ENCODE measurements at regions not wholly inside any gene's neighbourhood (a gene's known extent, or its start where the extent isn't known, plus 50 kb on each side); places are given as distances from the start of the nearest gene placed in this dataset.
A peak's percentile ranks its signal among the peaks of the same experiment; 100 is the strongest.

DNA sequence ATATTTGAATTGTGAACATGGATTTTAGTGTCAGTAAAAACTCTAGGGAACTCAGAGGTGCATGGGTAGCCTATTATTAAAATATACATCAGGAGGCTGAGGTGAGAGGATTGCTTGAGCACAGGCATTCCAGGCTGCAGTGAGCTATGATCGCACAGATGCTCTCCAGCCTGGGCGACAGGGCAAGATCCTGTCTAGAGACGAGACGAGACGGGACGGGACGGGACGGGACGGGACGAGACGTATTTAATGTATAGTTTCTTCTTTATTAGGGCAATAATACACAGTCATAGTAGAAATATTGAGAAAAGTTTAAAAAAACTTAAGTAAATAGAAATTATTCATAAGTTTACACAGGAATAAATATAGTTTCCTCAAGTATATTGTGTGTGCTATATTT lies 89.3 kb downstream of the DIPK2A start:
- Mint-ChIP-seq H3K27me3 (ENCODE audit: insufficient read depth, unreplicated experiment) (no peaks in the 10 kb centered on the region), H3K4me1 (ENCODE audit: insufficient read depth, unreplicated experiment) (peaks cover 5% of the 10 kb centered on the region), H3K9me3 (ENCODE audit: unreplicated experiment) (no peaks in the 10 kb centered on the region), H3K4me3 (ENCODE audit: unreplicated experiment) (no peak overlapping the region), H3K36me3 (ENCODE audit: insufficient read depth, unreplicated experiment) (no peaks in the 10 kb centered on the region), H3K27ac (ENCODE audit: low read depth, unreplicated experiment) (no peak overlapping the region)
- TF ChIP-seq, protein P1, sequence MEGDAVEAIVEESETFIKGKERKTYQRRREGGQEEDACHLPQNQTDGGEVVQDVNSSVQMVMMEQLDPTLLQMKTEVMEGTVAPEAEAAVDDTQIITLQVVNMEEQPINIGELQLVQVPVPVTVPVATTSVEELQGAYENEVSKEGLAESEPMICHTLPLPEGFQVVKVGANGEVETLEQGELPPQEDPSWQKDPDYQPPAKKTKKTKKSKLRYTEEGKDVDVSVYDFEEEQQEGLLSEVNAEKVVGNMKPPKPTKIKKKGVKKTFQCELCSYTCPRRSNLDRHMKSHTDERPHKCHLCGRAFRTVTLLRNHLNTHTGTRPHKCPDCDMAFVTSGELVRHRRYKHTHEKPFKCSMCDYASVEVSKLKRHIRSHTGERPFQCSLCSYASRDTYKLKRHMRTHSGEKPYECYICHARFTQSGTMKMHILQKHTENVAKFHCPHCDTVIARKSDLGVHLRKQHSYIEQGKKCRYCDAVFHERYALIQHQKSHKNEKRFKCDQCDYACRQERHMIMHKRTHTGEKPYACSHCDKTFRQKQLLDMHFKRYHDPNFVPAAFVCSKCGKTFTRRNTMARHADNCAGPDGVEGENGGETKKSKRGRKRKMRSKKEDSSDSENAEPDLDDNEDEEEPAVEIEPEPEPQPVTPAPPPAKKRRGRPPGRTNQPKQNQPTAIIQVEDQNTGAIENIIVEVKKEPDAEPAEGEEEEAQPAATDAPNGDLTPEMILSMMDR (IDR thresholded peaks at IDR 0.05; ENCODE audit: unreplicated experiment): no peak
- intact Hi-C loops (cut with micrococcal nuclease): no loop called here
- no TSS peak for BruUV-seq (replicated peaks)
- ChIA-PET POLR2A (interaction anchor here (0.6 kb wide), 1 partner anchor 340 kb away, joined by 3 read pairs; no protein-coding TSS in a partner anchor), CTCF (interaction anchor here (0.8 kb wide), 1 partner anchor 97 kb away, joined by 3 read pairs; no protein-coding TSS in a partner anchor)
- no peak for DNase-seq (ENCODE audit: unreplicated experiment)

DNA sequence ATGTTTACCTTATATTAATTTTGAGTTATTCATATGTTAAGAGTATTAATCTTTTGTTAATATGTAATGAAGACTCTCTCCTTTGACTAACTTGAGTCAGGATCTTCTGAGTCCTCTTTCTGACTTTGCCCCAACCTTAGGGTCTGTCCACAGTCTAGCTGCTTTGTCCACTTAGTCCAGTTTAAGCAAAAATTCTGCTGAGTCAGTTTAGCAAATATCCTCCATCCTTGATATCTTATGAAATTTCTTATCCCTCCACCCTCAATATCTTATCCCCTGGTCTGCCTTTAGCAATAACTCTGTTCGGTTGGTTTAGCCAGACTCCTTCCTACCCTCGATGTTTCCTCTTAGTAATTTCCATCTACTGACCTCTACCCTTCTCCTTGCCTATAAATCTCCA lies 91.7 kb downstream of the DIPK2A start:
- Mint-ChIP-seq H3K27ac (ENCODE audit: low read depth, unreplicated experiment) (no peak overlapping the region), H3K4me3 (ENCODE audit: unreplicated experiment) (no peak overlapping the region), H3K4me1 (ENCODE audit: insufficient read depth, unreplicated experiment) (no peaks in the 10 kb centered on the region), H3K9me3 (ENCODE audit: unreplicated experiment) (peaks cover 13% of the 10 kb centered on the region), H3K27me3 (ENCODE audit: insufficient read depth, unreplicated experiment) (no peaks in the 10 kb centered on the region), H3K36me3 (ENCODE audit: insufficient read depth, unreplicated experiment) (no peaks in the 10 kb centered on the region)
- ChIA-PET POLR2A (no interaction called here), CTCF (interaction anchor here (0.5 kb wide), 1 partner anchor 826 kb away, joined by 3 read pairs; no protein-coding TSS in a partner anchor)
- TF ChIP-seq, protein P1 (IDR thresholded peaks at IDR 0.05; ENCODE audit: unreplicated experiment): no peak
- BruUV-seq (replicated peaks): no TSS peak
- no peak for DNase-seq (ENCODE audit: unreplicated experiment)
- intact Hi-C loops (cut with micrococcal nuclease): no loop called here

DNA sequence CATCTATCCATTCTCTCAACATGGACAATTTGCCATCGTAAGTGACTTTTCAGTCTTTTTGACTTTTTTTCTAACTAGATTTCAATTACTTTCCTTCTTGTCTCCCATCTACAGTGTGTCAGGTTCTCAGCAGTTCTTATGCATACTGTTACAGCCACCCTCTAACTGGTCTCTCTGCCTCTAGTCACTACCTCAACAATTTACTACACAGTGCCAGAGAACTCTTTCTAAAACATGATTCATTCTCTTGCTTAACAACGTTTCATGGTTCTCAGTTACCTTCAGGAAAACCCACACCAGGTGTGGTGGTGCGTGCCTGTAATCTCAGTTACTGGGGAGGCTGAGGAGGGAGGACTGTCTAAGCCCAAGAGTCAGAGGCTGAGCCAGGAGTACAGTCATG lies 95.4 kb downstream of the DIPK2A start:
- Mint-ChIP-seq H3K36me3 (ENCODE audit: insufficient read depth, unreplicated experiment) (no peaks in the 10 kb centered on the region), H3K4me3 (ENCODE audit: unreplicated experiment) (no peak overlapping the region), H3K9me3 (ENCODE audit: unreplicated experiment) (peaks cover 25% of the 10 kb centered on the region), H3K27ac (ENCODE audit: low read depth, unreplicated experiment) (no peak overlapping the region), H3K27me3 (ENCODE audit: insufficient read depth, unreplicated experiment) (no peaks in the 10 kb centered on the region), H3K4me1 (ENCODE audit: insufficient read depth, unreplicated experiment) (no peaks in the 10 kb centered on the region)
- DNase-seq (ENCODE audit: unreplicated experiment): no peak
- intact Hi-C loops (cut with micrococcal nuclease): no loop called here
- ChIA-PET POLR2A (no interaction called here), CTCF (no interaction called here)
- no TSS peak for BruUV-seq (replicated peaks)
- TF ChIP-seq, protein P1 (IDR thresholded peaks at IDR 0.05; ENCODE audit: unreplicated experiment): no peak

DNA sequence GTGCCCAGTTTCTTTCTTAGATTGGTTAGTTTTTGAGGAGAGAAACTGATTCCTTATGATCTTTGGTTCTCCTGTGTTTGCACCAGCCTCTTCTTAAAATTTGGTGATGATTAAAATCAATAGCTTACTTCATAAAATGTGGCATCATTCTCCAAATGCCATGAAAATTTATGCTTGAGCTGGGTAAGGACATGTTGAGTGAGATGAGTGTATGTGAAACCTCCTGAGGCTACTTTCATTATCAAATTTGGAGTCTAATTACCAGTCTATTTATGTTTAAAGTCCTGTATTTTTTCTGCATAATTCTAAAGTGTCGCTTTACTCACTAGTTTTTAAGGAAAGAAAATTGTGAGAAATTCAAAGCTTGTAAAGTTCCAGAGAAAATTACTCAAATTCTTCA lies 102.1 kb downstream of the DIPK2A start:
- intact Hi-C loops (cut with micrococcal nuclease): no loop called here
- ChIA-PET POLR2A (interaction anchor here (0.6 kb wide), 1 partner anchor 260 kb away, joined by 3 read pairs; no protein-coding TSS in a partner anchor), CTCF (interaction anchor here (1.2 kb wide), 1 partner anchor 102 kb away, joined by 4 read pairs; the partner anchor contains the start of gene DIPK2A)
- H3K9me3 Mint-ChIP-seq (ENCODE audit: unreplicated experiment): peaks cover 12% of the 10 kb centered on the region
- H3K27me3 Mint-ChIP-seq (ENCODE audit: insufficient read depth, unreplicated experiment): no peaks in the 10 kb centered on the region
- no peak for DNase-seq (ENCODE audit: unreplicated experiment)
- H3K4me1 Mint-ChIP-seq (ENCODE audit: insufficient read depth, unreplicated experiment): peaks cover 10% of the 10 kb centered on the region
- no TSS peak for BruUV-seq (replicated peaks)
- H3K36me3 Mint-ChIP-seq (ENCODE audit: insufficient read depth, unreplicated experiment): no peaks in the 10 kb centered on the region
- H3K4me3 Mint-ChIP-seq (ENCODE audit: unreplicated experiment): no peak overlapping the region
- TF ChIP-seq, protein P1 (IDR thresholded peaks at IDR 0.05; ENCODE audit: unreplicated experiment): no peak
- peak overlapping the region; percentile 39 for H3K27ac Mint-ChIP-seq (ENCODE audit: low read depth, unreplicated experiment)
